Skeletal muscle satellite cell (primary cell): ENCODE measurements at regions not wholly inside any gene's neighbourhood (a gene's known extent, or its start where the extent isn't known, plus 50 kb on each side); places are given as distances from the start of the nearest gene placed in this dataset.

Source experiments
- H3K27me3 ChIP-seq: 2 replicates; pipeline ENCODE4 v1.7.0; 2013; ENCODE audit warnings: low read length; ENCODE audit not compliant: control insufficient read depth, insufficient read depth
- H3K36me3 ChIP-seq: 2 replicates; pipeline ENCODE4 v1.7.0; 2013; ENCODE audit warnings: mild to moderate bottlenecking, control low read depth, low read length; ENCODE audit not compliant: insufficient read depth
- H3K4me1 ChIP-seq: 2 replicates; pipeline ENCODE4 v1.7.0; 2013; ENCODE audit warnings: low read length; ENCODE audit not compliant: control insufficient read depth, insufficient read depth
- H3K4me2 ChIP-seq: 2 replicates; pipeline ENCODE4 v1.7.0; 2013; ENCODE audit warnings: mild to moderate bottlenecking, low read length
- H3K4me3 ChIP-seq: 2 replicates; pipeline ENCODE4 v1.7.0; 2013; ENCODE audit warnings: low read length
- H3K9ac ChIP-seq: 2 replicates; pipeline ENCODE4 v1.7.0; 2013; ENCODE audit warnings: mild to moderate bottlenecking, low read depth, low read length, moderate library complexity
- H3K9me3 ChIP-seq: replicated peaks from 2 replicates; pipeline ENCODE4 v1.7.0; 2013; ENCODE audit warnings: mild to moderate bottlenecking, control low read depth, low read length

DNA sequence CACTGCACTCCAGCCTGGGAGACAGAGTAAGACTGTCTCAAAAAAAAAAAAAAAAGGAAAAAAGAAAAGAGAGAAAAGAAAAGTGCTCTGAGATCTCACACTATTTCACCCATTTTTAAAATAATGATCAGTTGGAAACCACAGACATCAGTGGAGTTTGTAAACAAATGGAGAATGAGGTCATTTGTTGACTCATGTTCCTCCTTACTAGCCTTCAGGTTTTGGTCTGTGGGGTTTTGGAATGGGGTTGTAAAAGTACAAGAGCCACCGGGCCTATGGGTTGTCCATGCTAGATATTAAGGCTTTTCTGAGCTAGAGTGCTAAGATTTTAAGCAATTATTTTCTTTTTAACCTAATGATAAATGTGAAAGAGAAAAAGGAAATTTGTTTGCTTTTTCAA is 104.4 kb upstream of the PRL start:
- Histone ChIP-seq H3K9ac (no peak overlapping the region), H3K36me3 (no peaks in the 10 kb centered on the region), H3K4me2 (no peak overlapping the region), H3K4me3 (no peak overlapping the region), H3K9me3 (no peaks in the 10 kb centered on the region), H3K4me1 (peaks cover 9% of the 10 kb centered on the region), H3K27me3 (no peaks in the 10 kb centered on the region)

DNA sequence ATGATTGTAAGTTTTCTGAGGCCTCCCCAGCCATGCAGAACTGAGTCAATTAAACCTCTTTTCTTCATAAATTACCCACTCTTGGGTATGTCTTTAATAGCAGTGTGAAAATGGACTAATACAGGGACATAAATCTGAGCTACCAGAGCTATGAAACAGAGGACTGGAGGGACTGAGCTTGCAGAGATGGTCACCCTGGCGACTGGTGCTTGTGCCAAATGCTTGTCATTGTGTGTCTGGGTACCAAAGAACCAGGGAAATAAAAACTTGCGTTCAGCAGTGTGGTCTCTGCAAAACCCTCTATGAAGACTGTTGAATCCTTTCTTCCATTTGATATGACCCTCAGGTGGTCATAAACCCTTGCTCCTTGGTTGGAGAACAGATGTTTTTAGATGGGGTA is 105.1 kb upstream of the PRL start:
- H3K36me3 ChIP-seq = no peaks in the 10 kb centered on the region
- peaks cover 9% of the 10 kb centered on the region for H3K4me1 ChIP-seq
- H3K27me3 ChIP-seq = no peaks in the 10 kb centered on the region
- no peak overlapping the region for H3K9ac ChIP-seq
- H3K9me3 ChIP-seq = no peaks in the 10 kb centered on the region
- no peak overlapping the region for H3K4me3 ChIP-seq
- no peak overlapping the region for H3K4me2 ChIP-seq

DNA sequence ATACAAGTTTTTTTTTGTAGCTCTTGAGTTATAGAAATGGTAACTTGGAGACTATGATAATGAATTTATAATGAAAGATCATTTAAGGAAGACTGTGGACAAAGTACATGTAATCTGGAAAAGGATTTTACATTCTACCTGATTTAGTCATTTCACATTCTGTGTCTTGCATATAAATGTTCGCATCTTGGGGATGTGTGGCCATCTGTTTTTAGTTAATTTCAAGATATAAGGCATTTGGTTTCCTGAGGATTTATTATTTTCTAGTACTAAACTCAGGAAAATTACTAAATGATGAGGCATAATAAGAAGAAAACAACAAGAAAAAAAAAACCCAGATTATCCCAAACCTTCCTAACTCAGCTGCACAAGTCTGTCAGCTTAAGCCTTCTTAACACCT is 112.7 kb upstream of the PRL start:
- H3K9ac ChIP-seq = no peak overlapping the region
- peaks cover 12% of the 10 kb centered on the region for H3K4me1 ChIP-seq
- no peaks in the 10 kb centered on the region for H3K9me3 ChIP-seq
- H3K27me3 ChIP-seq = no peaks in the 10 kb centered on the region
- H3K4me2 ChIP-seq = no peak overlapping the region
- no peaks in the 10 kb centered on the region for H3K36me3 ChIP-seq
- H3K4me3 ChIP-seq = no peak overlapping the region

GRCh38 chr6:22411376-22412105 is 114.7 kb upstream of the PRL start:
- no peaks in the 10 kb centered on the region for H3K9me3 ChIP-seq
- H3K4me1 ChIP-seq = peaks cover 12% of the 10 kb centered on the region
- H3K27me3 ChIP-seq = no peaks in the 10 kb centered on the region
- no peak overlapping the region for H3K4me2 ChIP-seq
- H3K36me3 ChIP-seq = no peaks in the 10 kb centered on the region
- H3K9ac ChIP-seq = no peak overlapping the region
- no peak overlapping the region for H3K4me3 ChIP-seq

- Histone ChIP-seq H3K9me3 (no peaks in the 10 kb centered on the region), H3K4me1 (peaks cover 12% of the 10 kb centered on the region), H3K9ac (no peak overlapping the region), H3K4me3 (no peak overlapping the region), H3K36me3 (no peaks in the 10 kb centered on the region), H3K27me3 (no peaks in the 10 kb centered on the region), H3K4me2 (no peak overlapping the region)
Measured at GRCh38 chr6:22412994-22413393, 116.2 kb upstream of the PRL start.

DNA sequence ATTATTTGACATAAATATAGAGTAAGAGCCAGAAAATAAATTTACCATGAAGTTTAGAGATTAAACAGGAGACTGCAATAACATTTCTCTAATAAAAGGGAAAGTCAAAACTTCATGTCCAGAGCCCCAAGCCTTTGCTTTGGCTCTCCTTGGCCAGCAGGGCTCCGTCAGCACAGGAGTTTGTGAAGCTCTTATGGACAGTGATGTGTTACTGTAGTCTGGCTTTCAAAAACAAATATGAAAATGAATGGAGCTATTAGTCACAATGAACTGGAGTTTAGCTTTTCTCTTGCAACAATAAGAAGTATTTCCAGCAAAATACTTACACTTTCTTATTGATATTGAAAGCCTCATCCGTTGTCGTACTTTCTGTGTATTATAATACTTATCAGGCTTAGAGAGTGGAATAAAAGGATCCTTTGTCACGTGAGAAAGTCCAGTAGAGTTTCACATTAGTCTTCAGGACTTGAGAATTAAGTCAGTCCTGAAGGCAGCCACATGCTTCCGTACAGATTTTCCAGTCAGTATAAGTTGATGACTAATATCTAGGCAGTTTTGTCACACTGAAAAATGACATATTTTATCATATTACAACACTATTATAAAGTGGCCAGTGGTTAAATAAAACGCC is 117.0 kb upstream of the PRL start:
- H3K4me2 ChIP-seq = peak overlapping the region; percentile 60
- peak overlapping the region; percentile 29 for H3K9ac ChIP-seq
- no peaks in the 10 kb centered on the region for H3K27me3 ChIP-seq
- H3K36me3 ChIP-seq = no peaks in the 10 kb centered on the region
- H3K9me3 ChIP-seq = no peaks in the 10 kb centered on the region
- H3K4me1 ChIP-seq = peaks cover 12% of the 10 kb centered on the region
- no peak overlapping the region for H3K4me3 ChIP-seq

DNA sequence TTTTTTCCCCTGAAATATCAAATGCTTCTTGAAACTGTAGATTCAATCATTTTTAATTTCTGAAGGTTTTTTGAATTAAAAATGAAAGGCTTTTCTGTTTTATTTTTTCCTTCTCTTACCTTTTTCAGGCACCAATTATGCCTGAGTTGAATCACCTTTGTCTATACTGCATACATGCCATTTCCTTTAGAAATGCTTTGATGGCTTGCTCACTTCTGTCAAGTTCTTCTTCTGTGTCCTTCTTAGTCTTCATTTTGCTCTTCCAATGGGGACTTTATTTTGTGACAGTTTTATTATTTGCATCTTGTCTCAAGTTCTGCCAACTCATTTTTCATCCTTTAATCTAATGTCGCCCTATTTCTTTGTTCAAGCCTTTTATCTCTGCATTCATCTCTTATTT is 121.9 kb upstream of the PRL start:
- Histone ChIP-seq H3K4me3 (no peak overlapping the region), H3K9ac (no peak overlapping the region), H3K9me3 (no peaks in the 10 kb centered on the region), H3K27me3 (no peaks in the 10 kb centered on the region), H3K4me1 (peaks cover 6% of the 10 kb centered on the region), H3K36me3 (no peaks in the 10 kb centered on the region), H3K4me2 (no peak overlapping the region)

- Histone ChIP-seq H3K4me2 (no peak overlapping the region), H3K9me3 (no peaks in the 10 kb centered on the region), H3K4me3 (no peak overlapping the region), H3K4me1 (no peaks in the 10 kb centered on the region), H3K27me3 (no peaks in the 10 kb centered on the region), H3K36me3 (no peaks in the 10 kb centered on the region), H3K9ac (no peak overlapping the region)
Measured at GRCh38 chr6:22421198-22421597, 124.4 kb upstream of the PRL start.

DNA sequence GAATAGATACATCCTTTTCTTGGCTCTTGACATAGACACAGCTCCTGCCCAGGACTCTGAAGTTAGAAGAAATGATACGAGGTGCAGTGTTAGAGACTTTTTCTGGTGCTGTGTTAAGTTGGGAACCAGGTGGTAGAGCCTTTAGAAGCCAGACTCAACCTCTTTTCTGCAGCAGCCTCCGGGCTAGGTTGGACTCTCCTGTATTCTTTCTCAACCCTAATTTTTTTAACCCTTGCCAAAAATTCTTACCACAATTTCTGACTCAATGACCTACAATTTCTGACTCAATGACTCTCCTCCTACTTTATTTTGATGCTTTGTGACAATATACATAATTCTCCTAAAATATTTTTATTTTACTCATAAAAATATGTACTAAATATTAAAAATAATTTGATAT is 127.4 kb upstream of the PRL start:
- H3K36me3 ChIP-seq = no peaks in the 10 kb centered on the region
- H3K4me2 ChIP-seq = no peak overlapping the region

GRCh38 chr6:22432060-22432459 is 135.2 kb upstream of the PRL start:
- Histone ChIP-seq H3K9ac (no peak overlapping the region), H3K9me3 (no peaks in the 10 kb centered on the region), H3K4me3 (no peak overlapping the region), H3K4me2 (no peak overlapping the region), H3K4me1 (no peaks in the 10 kb centered on the region), H3K36me3 (no peaks in the 10 kb centered on the region), H3K27me3 (no peaks in the 10 kb centered on the region)

More for the DNA sequence above, 127.4 kb upstream of the PRL start:
- Histone ChIP-seq H3K4me3 (no peak overlapping the region), H3K9ac (no peak overlapping the region), H3K9me3 (no peaks in the 10 kb centered on the region), H3K27me3 (no peaks in the 10 kb centered on the region), H3K4me1 (no peaks in the 10 kb centered on the region)

DNA sequence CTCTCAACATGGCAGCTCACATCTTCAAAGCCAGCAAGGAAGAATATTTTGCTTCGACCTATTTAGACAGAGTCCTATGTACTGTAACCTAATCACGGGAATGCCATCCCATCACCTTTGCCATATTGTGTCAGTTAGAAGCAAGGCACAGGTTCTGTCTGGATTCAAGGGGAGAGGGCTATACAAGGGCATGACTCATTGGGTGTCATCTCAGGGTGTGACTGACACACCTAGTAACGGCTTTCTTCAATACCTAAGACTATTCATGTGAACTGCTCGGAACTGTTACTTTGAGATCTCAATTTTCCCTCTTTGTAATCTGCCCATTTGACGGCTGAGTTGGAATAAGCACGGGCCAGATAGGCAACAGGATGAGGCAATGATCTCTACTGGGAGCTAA is 135.6 kb upstream of the HDGFL1 start:
- H3K27me3 ChIP-seq = no peaks in the 10 kb centered on the region
- no peak overlapping the region for H3K4me3 ChIP-seq
- H3K4me2 ChIP-seq = no peak overlapping the region
- no peak overlapping the region for H3K9ac ChIP-seq
- H3K36me3 ChIP-seq = no peaks in the 10 kb centered on the region
- H3K9me3 ChIP-seq = no peaks in the 10 kb centered on the region
- no peaks in the 10 kb centered on the region for H3K4me1 ChIP-seq

DNA sequence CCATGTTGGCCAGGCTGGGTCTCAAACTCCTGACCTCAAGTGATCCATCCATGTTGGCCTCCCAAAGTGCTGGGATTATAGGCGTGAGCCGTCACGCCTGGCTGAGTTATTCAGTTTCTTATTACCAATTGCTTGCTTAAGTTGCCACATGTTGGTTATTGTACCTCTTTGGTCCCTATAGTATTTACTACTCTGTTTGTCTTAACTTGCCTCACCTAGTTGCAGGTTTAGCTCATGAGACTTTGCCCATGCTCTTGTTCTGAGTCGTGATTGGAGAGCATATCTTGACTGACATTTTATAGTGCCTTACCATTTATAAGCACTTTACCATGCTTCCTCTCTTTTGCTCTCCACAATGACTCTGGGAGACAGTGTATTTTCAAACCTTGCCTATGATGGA is 134.2 kb upstream of the HDGFL1 start:
- no peak overlapping the region for H3K4me2 ChIP-seq
- no peak overlapping the region for H3K9ac ChIP-seq
- H3K36me3 ChIP-seq = no peaks in the 10 kb centered on the region
- H3K4me3 ChIP-seq = no peak overlapping the region
- H3K27me3 ChIP-seq = no peaks in the 10 kb centered on the region
- H3K9me3 ChIP-seq = no peaks in the 10 kb centered on the region
- H3K4me1 ChIP-seq = no peaks in the 10 kb centered on the region
